ENCODE measurements at regions not wholly inside any gene's neighbourhood (a gene's known extent, or its start where the extent isn't known, plus 50 kb on each side); places are given as distances from the start of the nearest gene placed in this dataset.

GRCh38 chr2:217203086-217203485 lies 343.2 kb upstream of the TNP1 start:
- DNase-seq (ENCODE audit: low read depth in 2 of 2): no peak

GRCh38 chr2:217199255-217199630 lies 339.4 kb upstream of the TNP1 start:
- DNase-seq (ENCODE audit: low read depth in 2 of 2): no peak

GRCh38 chr2:217195658-217196446 lies 336.0 kb upstream of the TNP1 start:
- no peak for DNase-seq (ENCODE audit: low read depth in 2 of 2)

- DNase-seq (ENCODE audit: low read depth in 2 of 2): no peak
Measured at GRCh38 chr2:217195016-217195415, 335.2 kb upstream of the TNP1 start.

- no peak for DNase-seq (ENCODE audit: low read depth in 2 of 2)
Measured at GRCh38 chr2:217193431-217194340, 333.8 kb upstream of the TNP1 start.

- no peak for DNase-seq (ENCODE audit: low read depth in 2 of 2)
Measured at GRCh38 chr2:217192366-217192765, 332.5 kb upstream of the TNP1 start.

GRCh38 chr2:217189747-217190146 lies 329.9 kb upstream of the TNP1 start:
- DNase-seq (ENCODE audit: low read depth in 2 of 2): no peak

GRCh38 chr2:217189131-217189530 lies 329.3 kb upstream of the TNP1 start:
- DNase-seq (ENCODE audit: low read depth in 2 of 2): no peak

GRCh38 chr2:217186668-217187159 lies 326.9 kb upstream of the TNP1 start:
- DNase-seq (ENCODE audit: low read depth in 2 of 2): no peak

- DNase-seq (ENCODE audit: low read depth in 2 of 2): no peak
Measured at GRCh38 chr2:217186152-217186551, 326.3 kb upstream of the TNP1 start.

GRCh38 chr2:217185265-217185995 lies 325.6 kb upstream of the TNP1 start:
- no peak for DNase-seq (ENCODE audit: low read depth in 2 of 2)

GRCh38 chr2:217184242-217184641 lies 324.4 kb upstream of the TNP1 start:
- DNase-seq (ENCODE audit: low read depth in 2 of 2): no peak

- no peak for DNase-seq (ENCODE audit: low read depth in 2 of 2)
Measured at GRCh38 chr2:217183471-217183870, 323.6 kb upstream of the TNP1 start.

- no peak for DNase-seq (ENCODE audit: low read depth in 2 of 2)
Measured at GRCh38 chr2:217182926-217183325, 323.1 kb upstream of the TNP1 start.

- no peak for DNase-seq (ENCODE audit: low read depth in 2 of 2)
Measured at GRCh38 chr2:217181512-217181911, 321.6 kb upstream of the TNP1 start.

GRCh38 chr2:217179854-217180253 lies 320.0 kb upstream of the TNP1 start:
- DNase-seq (ENCODE audit: low read depth in 2 of 2): no peak

- DNase-seq (ENCODE audit: low read depth in 2 of 2): no peak
Measured at GRCh38 chr2:217178341-217178740, 318.5 kb upstream of the TNP1 start.

- peak; percentile 12 to 22 for DNase-seq (ENCODE audit: low read depth in 2 of 2)
Measured at GRCh38 chr2:217177720-217178119, 317.9 kb upstream of the TNP1 start.

GRCh38 chr2:217171874-217172273 lies 312.0 kb upstream of the TNP1 start:
- DNase-seq (ENCODE audit: low read depth in 2 of 2): no peak

GRCh38 chr2:217168496-217168895 lies 308.6 kb upstream of the TNP1 start:
- no peak for DNase-seq (ENCODE audit: low read depth in 2 of 2)

GRCh38 chr2:217167531-217167930 lies 307.7 kb upstream of the TNP1 start:
- no peak for DNase-seq (ENCODE audit: low read depth in 2 of 2)

GRCh38 chr2:217166241-217166850 lies 306.5 kb upstream of the TNP1 start:
- DNase-seq (ENCODE audit: low read depth in 2 of 2): no peak

Measured in fibroblast of skin of left biceps (primary cell).